GM12874 (cell line): ENCODE measurements at regions not wholly inside any gene's neighbourhood (a gene's known extent, or its start where the extent isn't known, plus 50 kb on each side); places are given as distances from the start of the nearest gene placed in this dataset.

Experiments
- CTCF ChIP-seq: IDR thresholded peaks from 2 replicates; pipeline ENCODE4 v1.5.1; 2011; ENCODE audit warnings: low read depth, mild to moderate bottlenecking, control low read depth, low read length, moderate library complexity; ENCODE audit not compliant: insufficient read depth

- no peak for TF ChIP-seq CTCF
These were observed 54.8 kb upstream of the CALCR start for GRCh38 chr7:93629291-93629801.

GRCh38 chr7:93626869-93627268 lies 52.3 kb upstream of the CALCR start:
- no peak for TF ChIP-seq CTCF
